ENCODE measurements at regions not wholly inside any gene's neighbourhood (a gene's known extent, or its start where the extent isn't known, plus 50 kb on each side); places are given as distances from the start of the nearest gene placed in this dataset.

DNA sequence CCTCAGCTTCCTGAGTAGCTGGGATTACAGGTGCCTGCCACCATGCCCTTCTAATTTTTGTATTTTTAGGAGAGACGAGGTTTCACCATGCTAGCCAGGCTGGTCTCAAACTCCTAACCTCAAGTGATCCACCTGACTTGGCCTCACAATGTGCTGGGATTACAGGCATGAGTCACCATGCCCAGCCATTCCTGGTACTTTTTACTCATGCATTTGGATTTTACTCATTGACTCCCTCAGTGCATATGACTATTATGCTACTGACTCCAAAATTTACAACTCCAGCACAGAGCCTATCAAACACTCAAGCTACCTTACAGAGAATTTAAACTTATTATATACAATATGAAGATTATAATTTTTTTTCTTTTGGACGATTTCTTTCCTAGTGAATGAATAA, 199.9 kb downstream of the CXXC4 start:
- TF ChIP-seq GATA3 (IDR thresholded peaks at IDR 0.05; ENCODE audit: low read depth, low read length) (no peak), GATA2 (IDR thresholded peaks at IDR 0.05; ENCODE audit: low read depth, low read length) (no peak)

Measured in SH-SY5Y (cell line).